ENCODE measurements at regions not wholly inside any gene's neighbourhood (a gene's known extent, or its start where the extent isn't known, plus 50 kb on each side); places are given as distances from the start of the nearest gene placed in this dataset.

DNA sequence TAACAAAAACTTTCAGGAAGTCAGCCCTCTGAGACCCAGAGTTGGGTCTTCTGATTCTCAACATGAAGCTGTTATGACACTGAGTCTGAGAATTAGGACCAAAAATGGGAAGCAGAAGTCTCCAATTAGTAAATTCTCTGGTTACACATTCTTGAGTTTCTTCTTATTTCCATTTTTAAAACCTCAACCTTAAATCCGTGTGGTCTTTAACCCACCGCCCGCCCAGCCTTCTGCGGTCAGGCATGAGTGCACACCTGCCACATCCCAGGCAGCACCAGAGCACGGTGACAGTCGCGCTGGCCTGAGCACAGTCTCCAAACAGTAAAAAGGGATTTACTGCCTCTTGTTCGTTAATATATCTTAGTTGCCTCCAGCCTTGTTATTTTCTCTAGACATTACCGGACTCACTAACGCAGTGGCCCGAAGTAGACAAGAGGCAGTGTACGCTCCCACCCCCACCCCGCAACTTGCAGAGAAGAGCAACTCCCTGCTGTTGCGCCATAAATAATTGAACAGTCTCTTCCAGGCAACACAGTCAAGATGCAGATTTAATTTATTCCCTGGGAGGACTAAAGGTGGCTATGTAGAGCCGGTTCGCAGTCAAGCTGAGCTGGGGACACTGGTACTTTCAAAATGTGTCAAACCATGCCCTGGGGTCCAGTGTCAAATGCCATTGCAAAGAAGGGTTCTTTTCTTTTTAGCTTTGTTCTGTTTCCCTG is 147.0 kb upstream of the CELF2 start:
- Histone ChIP-seq H3K9me3 (no peaks in the 10 kb centered on the region), H3K36me3 (ENCODE audit: low read depth) (no peaks in the 10 kb centered on the region), H3K4me3 (no peak overlapping the region), H3K4me1 (ENCODE audit: low read depth) (peaks cover 7% of the 10 kb centered on the region)
- TF ChIP-seq, protein P1, sequence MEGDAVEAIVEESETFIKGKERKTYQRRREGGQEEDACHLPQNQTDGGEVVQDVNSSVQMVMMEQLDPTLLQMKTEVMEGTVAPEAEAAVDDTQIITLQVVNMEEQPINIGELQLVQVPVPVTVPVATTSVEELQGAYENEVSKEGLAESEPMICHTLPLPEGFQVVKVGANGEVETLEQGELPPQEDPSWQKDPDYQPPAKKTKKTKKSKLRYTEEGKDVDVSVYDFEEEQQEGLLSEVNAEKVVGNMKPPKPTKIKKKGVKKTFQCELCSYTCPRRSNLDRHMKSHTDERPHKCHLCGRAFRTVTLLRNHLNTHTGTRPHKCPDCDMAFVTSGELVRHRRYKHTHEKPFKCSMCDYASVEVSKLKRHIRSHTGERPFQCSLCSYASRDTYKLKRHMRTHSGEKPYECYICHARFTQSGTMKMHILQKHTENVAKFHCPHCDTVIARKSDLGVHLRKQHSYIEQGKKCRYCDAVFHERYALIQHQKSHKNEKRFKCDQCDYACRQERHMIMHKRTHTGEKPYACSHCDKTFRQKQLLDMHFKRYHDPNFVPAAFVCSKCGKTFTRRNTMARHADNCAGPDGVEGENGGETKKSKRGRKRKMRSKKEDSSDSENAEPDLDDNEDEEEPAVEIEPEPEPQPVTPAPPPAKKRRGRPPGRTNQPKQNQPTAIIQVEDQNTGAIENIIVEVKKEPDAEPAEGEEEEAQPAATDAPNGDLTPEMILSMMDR (IDR thresholded peaks at IDR 0.05), result no peak
- ATAC-seq (no peak), DNase-seq (no peak)
- intact Hi-C loops (cut with DNase I, micrococcal nuclease), result no loop called here

DNA sequence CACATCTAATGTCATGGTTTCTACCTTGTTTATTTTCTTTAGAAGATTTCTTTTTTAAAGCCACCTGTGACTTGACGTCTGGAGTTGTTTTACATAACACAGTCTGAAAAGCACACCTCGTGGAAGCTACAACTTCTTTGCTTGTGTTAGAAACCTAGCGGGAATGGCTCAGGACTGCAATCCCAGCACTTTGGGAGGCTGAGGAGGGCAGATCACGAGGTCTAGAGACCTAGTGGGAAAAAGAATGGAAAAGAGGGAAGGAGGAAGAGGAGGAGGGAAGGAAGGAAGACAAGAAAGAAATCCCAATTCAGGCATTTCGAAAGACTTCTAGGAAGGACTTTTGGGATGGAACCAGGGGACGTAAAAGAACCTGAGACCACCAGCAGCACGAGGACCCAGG is 146.3 kb upstream of the CELF2 start:
- no peak overlapping the region for H3K4me3 ChIP-seq
- ATAC-seq, result no peak
- no peaks in the 10 kb centered on the region for H3K36me3 ChIP-seq (ENCODE audit: low read depth)
- intact Hi-C loops (cut with DNase I, micrococcal nuclease), result no loop called here
- no peak for DNase-seq
- TF ChIP-seq, protein P1 (IDR thresholded peaks at IDR 0.05), result no peak
- no peaks in the 10 kb centered on the region for H3K9me3 ChIP-seq
- peaks cover 7% of the 10 kb centered on the region for H3K4me1 ChIP-seq (ENCODE audit: low read depth)

DNA sequence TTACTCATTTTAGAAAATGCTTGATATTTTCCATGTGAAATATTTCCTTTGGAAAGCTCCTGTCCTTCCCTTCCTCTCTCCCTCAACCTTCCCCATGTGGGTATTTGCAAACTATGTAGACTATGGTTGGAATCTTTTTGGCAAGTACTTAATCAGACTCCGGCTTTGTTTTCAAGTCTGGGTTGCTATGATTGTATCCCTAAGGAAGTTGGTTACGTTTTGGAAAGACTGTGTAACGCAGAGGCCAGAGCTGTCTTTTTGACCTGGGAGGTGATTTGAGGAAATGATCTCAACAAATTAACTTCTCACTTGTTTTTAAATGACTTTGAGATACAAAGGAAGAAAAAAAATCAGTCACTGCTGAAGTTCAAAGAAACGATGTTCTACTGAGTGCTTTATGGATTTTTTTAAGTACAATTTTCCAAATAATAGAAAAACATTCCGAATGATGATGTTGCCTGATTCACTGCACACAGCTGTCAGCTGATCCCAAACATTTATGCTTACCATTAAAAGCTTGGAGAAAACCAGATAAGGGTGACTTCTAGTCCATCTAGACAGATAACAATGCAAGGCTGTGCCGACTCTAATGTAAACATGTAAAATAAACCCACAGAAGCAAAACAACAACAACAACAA is 145.5 kb upstream of the CELF2 start:
- intact Hi-C loops (cut with DNase I, micrococcal nuclease), result no loop called here
- peaks cover 7% of the 10 kb centered on the region for H3K4me1 ChIP-seq (ENCODE audit: low read depth)
- no peaks in the 10 kb centered on the region for H3K36me3 ChIP-seq (ENCODE audit: low read depth)
- H3K9me3 ChIP-seq, result no peaks in the 10 kb centered on the region
- TF ChIP-seq, protein P1 (IDR thresholded peaks at IDR 0.05), result no peak
- no peak for DNase-seq
- no peak overlapping the region for H3K4me3 ChIP-seq
- peak; percentile 81 for ATAC-seq

DNA sequence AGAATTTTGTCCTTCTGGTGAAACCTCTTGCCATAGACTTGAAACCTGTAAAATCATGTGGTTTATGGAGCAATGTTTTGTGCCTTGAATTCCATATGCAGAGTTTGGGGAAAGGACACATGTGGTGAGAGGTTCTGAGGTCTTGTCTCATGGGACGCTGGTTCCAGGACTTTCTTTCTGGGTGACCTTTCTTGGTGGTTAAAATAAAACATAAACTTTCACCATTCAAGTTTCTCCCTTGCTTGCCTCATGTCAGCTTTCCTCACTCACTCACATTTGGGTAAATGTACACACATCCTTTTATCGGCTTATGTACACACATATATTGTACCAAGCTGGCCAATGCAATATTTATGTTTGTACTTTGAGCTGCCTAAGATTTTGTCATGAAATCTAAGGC is 144.9 kb upstream of the CELF2 start:
- Histone ChIP-seq H3K4me3 (no peak overlapping the region), H3K9me3 (no peaks in the 10 kb centered on the region), H3K4me1 (ENCODE audit: low read depth) (peaks cover 7% of the 10 kb centered on the region), H3K36me3 (ENCODE audit: low read depth) (no peaks in the 10 kb centered on the region)
- ATAC-seq, result peak; percentile 83
- TF ChIP-seq, protein P1 (IDR thresholded peaks at IDR 0.05), result no peak
- no peak for DNase-seq
- intact Hi-C loops (cut with DNase I, micrococcal nuclease), result no loop called here

DNA sequence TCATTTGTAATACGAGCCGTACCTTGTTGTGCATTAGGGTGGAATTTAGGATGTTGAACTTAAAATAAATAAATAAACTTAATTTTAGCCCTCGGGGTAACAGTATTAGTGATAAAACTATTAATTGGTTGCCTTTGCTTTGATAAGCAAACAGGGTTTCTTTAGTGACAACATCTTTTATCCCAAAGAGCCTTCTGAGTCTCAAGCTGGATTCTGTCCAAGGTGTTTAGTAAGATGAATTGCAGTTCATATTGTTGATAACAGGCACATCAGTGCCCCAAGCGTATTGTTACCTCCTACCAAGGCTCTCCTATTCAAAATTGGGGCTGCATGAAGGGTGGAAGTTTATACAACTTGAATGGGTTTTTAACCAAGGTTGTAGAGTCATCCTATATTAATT is 144.4 kb upstream of the CELF2 start:
- intact Hi-C loops (cut with DNase I, micrococcal nuclease), result no loop called here

More for the DNA sequence above, 144.4 kb upstream of the CELF2 start:
- TF ChIP-seq, protein P1 (IDR thresholded peaks at IDR 0.05), result no peak
- Histone ChIP-seq H3K4me3 (no peak overlapping the region), H3K4me1 (ENCODE audit: low read depth) (peaks cover 7% of the 10 kb centered on the region), H3K36me3 (ENCODE audit: low read depth) (no peaks in the 10 kb centered on the region), H3K9me3 (no peaks in the 10 kb centered on the region)
- DNase-seq (no peak), ATAC-seq (no peak)

All from mucosa of descending colon (tissue), 3 donors.